Activated naive CD8-positive, alpha-beta T cell treated with anti-CD3 and anti-CD28 coated beads, Interleukin-2, amount 50 U/mL, for 24 hours (primary cell): ENCODE measurements at regions not wholly inside any gene's neighbourhood (a gene's known extent, or its start where the extent isn't known, plus 50 kb on each side); places are given as distances from the start of the nearest gene placed in this dataset.
"Not testable (repeated sequence)": the region's sequence is repeated elsewhere in the genome, so short reads cannot be mapped to it uniquely, and the experiment has no call there.

Experiments used
- ATAC-seq: fragments of 150-1000 bp; cut with Tn5 transposase; one replicate; pipeline ENCODE4 v1.10.0; 2021
- DNase-seq: peaks from one replicate; pipeline ENCODE4 v3.0.0; 2021
- H3K27ac Mint-ChIP-seq: one replicate; pipeline ENCODE4 v1.8.0; 2021; ENCODE audit warnings: mild to moderate bottlenecking, mixed read lengths
- H3K27me3 Mint-ChIP-seq: one replicate; pipeline ENCODE4 v1.8.0; 2021; ENCODE audit warnings: mixed read lengths
- H3K36me3 Mint-ChIP-seq: one replicate; pipeline ENCODE4 v1.8.0; 2021; ENCODE audit warnings: low read depth, mixed read lengths
- H3K4me1 Mint-ChIP-seq: one replicate; pipeline ENCODE4 v1.8.0; 2021; ENCODE audit warnings: mixed read lengths
- H3K4me3 Mint-ChIP-seq: one replicate; pipeline ENCODE4 v1.8.0; 2021; ENCODE audit warnings: mild to moderate bottlenecking, moderate library complexity, mixed read lengths
- H3K9me3 Mint-ChIP-seq: one replicate; pipeline ENCODE4 v1.8.0; 2021; ENCODE audit warnings: mixed read lengths

DNA sequence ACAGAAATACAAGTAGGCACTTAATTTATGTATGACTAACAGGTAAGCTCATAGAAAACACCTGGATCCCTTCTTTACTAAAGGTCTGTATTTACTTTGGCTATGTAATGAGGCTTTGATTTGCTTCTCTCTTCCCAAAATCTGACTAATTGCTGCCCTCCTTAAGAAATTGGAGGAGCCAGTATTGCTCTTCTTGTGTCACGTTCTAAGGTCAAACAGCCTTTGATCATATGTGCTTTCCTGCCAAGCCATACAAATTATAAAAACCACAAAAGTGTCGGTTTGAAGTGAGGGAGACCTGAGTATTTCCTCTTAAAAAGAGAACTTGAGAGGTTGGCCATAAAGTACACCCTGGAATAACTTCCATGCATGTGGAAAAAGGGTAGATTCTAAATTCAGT, 112.1 kb upstream of the MB21D2 start:
- Mint-ChIP-seq H3K4me1 (peaks cover 8% of the 10 kb centered on the region), H3K27ac (no peak overlapping the region), H3K36me3 (no peaks in the 10 kb centered on the region), H3K4me3 (no peak overlapping the region), H3K9me3 (no peaks in the 10 kb centered on the region), H3K27me3 (no peaks in the 10 kb centered on the region)
- DNase-seq, result no peak
- no peak for ATAC-seq

DNA sequence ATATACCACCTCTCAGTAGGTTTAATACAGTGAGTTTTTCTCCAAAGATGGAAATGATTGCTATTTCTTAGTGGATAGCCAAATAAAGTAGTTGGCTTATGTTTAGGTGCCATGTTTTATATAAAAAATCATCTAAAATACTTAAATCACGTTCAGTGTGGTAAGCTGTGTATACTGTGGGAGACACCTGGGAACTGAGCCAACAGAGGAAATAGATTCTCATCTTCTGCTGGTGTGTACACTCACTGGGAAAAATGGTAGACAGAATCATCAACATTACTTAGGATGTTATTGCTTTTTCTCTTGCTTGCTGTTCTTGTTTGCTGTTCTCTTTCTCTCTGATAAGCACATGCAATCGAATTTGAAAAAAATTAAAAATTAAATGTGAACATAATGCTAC, 112.6 kb upstream of the MB21D2 start:
- H3K4me3 Mint-ChIP-seq, result no peak overlapping the region
- H3K27me3 Mint-ChIP-seq, result no peaks in the 10 kb centered on the region
- H3K27ac Mint-ChIP-seq, result no peak overlapping the region
- no peaks in the 10 kb centered on the region for H3K9me3 Mint-ChIP-seq
- no peaks in the 10 kb centered on the region for H3K36me3 Mint-ChIP-seq
- no peak for DNase-seq
- H3K4me1 Mint-ChIP-seq, result peaks cover 8% of the 10 kb centered on the region
- no peak for ATAC-seq

DNA sequence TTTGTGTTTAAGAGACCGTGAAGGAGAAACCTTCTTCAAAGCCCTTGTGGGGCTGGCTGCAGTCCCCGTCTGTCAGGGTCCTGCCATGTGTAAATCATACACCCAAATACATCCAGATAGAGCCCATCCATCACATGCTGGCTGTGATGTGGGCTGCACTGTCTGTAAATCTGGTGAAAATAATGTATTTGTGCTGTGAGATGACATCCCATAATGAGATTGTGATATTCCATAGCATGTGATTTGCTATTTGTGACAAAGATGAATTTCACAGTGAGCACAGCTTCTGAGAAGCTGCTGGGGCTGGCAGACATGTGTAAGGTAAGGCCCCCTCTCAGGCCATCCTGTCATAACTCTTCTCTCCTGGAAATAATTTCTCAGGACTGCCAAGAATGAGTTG, 114.3 kb upstream of the MB21D2 start:
- Mint-ChIP-seq H3K27ac (no peak overlapping the region), H3K36me3 (no peaks in the 10 kb centered on the region), H3K9me3 (no peaks in the 10 kb centered on the region), H3K27me3 (no peaks in the 10 kb centered on the region), H3K4me3 (no peak overlapping the region), H3K4me1 (peaks cover 8% of the 10 kb centered on the region)
- ATAC-seq (no peak), DNase-seq (no peak)

DNA sequence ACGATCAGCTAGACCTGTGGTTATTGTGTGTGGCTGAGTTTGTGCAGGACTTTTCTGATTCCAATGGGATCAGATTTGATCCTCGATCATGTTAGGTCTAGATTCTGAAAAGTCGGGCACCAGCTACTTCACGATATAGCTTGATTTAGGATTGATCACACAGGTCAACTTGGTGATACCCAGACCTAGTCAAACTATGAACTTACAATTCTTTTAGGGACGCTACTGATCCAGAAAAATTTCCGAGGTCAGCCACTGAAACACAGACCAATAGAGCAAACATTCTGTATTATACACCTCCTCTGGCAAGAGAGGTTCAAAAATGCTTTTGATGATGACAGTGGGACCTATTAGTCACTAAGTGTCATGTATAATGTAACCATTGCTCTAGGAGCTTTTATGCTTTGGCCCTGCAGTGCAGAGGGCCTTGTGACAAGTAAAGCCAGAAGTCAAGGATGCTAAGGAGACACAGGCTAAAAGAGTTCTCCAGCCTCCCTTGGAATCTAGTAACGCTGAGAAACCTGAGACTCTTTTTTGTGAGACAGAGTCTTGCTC, 115.6 kb upstream of the MB21D2 start:
- no peak overlapping the region for H3K4me3 Mint-ChIP-seq
- peaks cover 8% of the 10 kb centered on the region for H3K4me1 Mint-ChIP-seq
- H3K36me3 Mint-ChIP-seq, result no peaks in the 10 kb centered on the region

DNA sequence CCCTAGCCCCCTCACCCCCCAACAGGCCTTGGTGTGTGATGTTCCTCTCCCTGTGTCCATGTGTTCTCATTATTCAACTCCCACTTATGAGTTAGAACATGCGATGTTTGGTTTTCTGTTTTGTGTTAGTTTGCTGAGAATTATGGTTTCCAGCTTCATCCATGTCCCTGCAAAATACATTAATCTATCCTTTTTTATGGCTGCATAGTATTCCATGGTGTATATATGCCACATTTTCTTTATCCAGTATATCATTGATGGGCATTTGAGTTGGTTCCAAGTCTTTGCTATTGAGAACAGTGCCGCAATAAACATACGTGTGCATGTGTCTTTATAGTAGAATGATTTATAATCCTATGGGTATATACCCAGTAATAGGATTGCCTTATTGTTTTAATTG, 120.2 kb upstream of the MB21D2 start:
- not testable (repeated sequence) for H3K27ac Mint-ChIP-seq, H3K9me3 Mint-ChIP-seq, H3K4me1 Mint-ChIP-seq, H3K27me3 Mint-ChIP-seq, DNase-seq, H3K36me3 Mint-ChIP-seq, H3K4me3 Mint-ChIP-seq, ATAC-seq

More for the DNA sequence above, 115.6 kb upstream of the MB21D2 start:
- no peak overlapping the region for H3K27ac Mint-ChIP-seq
- ATAC-seq (peak; percentile 59), DNase-seq (no peak)
- H3K9me3 Mint-ChIP-seq, result peaks cover 4% of the 10 kb centered on the region
- no peaks in the 10 kb centered on the region for H3K27me3 Mint-ChIP-seq

DNA sequence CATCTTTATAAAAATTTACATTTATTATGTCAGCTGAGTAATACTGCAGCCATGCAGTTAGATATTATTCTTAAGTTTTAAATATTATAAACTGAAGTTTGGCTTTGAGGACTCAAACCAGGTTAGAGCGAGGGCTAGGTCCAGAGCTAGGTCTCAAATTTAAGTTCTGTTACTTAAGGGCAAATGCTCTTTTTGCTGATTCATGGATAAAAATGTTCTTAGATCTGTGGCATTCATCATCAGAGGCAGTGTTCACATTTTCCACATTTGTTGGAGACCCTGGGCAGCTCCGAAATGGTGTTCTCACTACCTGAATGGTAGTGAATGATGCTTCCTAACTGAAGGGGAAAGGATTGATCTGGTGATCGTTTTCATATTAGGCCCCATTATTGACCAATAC, 121.4 kb upstream of the MB21D2 start:
- no peaks in the 10 kb centered on the region for H3K27me3 Mint-ChIP-seq
- H3K36me3 Mint-ChIP-seq, result no peaks in the 10 kb centered on the region
- no peak overlapping the region for H3K27ac Mint-ChIP-seq
- no peak overlapping the region for H3K4me3 Mint-ChIP-seq
- H3K9me3 Mint-ChIP-seq, result peaks cover 4% of the 10 kb centered on the region
- no peak for ATAC-seq
- DNase-seq, result no peak
- no peaks in the 10 kb centered on the region for H3K4me1 Mint-ChIP-seq

DNA sequence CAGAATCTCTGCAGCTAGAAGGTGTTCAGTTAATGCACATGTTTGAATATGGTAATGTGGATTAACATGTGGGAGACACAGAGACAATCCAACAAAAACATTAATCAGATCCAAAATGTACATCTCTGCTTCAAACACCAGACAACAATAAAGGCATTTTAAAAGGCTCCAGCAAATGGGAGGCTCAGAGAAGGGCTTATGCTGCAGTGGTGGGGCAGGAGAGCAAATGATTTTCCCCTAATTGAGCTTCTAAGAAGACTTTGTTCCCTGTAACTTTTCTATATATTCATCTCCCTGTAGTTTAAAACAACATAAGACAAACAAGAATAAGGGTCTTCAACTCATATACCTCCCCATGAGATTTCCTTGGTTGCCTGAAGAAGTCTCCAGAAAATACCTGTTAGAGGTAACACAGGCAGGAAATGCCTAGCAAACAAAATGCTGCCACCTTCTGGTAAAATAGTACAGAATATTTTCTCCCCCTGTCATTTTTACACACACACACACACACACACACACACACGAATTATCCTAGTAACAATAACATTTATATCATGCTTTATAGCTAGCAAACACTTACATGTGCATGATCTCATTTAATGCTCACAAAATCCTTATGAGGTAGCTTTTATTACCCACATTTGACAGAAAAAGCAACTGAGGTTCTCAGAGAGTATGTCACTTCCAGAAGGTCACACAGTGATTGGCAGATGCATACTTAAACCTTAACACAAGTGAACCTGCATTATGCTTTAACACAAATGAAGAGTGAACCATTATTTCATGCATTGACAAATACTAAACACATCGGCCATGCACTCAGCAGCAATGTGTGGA, 123.4 kb upstream of the MB21D2 start:
- ATAC-seq, result no peak
- no peaks in the 10 kb centered on the region for H3K36me3 Mint-ChIP-seq
- peaks cover 4% of the 10 kb centered on the region for H3K9me3 Mint-ChIP-seq
- no peaks in the 10 kb centered on the region for H3K27me3 Mint-ChIP-seq
- no peak overlapping the region for H3K4me3 Mint-ChIP-seq
- no peak overlapping the region for H3K27ac Mint-ChIP-seq
- no peaks in the 10 kb centered on the region for H3K4me1 Mint-ChIP-seq
- DNase-seq, result no peak

DNA sequence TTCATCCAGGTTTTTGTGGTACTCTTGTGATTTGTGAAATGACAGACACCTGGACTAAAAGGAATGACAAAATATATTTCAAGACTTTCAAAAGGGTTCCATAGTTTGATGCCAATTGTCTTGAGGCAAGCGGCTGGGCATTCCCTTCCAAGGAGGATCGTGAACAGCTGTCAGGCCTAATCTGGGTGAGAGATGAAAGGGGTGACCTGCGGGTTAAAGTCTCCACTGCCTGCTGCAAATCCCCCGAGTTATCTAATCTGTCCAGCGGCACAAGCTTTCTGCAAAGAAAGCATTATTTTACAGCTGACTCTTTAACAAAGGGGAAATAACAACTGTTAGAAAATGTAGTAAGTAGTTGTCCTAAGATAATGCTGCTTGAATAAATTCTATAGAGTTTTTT, 128.7 kb upstream of the MB21D2 start:
- DNase-seq (no peak), ATAC-seq (no peak)
- Mint-ChIP-seq H3K4me3 (no peak overlapping the region), H3K27me3 (no peaks in the 10 kb centered on the region), H3K36me3 (no peaks in the 10 kb centered on the region), H3K27ac (no peak overlapping the region), H3K4me1 (no peaks in the 10 kb centered on the region), H3K9me3 (no peaks in the 10 kb centered on the region)

DNA sequence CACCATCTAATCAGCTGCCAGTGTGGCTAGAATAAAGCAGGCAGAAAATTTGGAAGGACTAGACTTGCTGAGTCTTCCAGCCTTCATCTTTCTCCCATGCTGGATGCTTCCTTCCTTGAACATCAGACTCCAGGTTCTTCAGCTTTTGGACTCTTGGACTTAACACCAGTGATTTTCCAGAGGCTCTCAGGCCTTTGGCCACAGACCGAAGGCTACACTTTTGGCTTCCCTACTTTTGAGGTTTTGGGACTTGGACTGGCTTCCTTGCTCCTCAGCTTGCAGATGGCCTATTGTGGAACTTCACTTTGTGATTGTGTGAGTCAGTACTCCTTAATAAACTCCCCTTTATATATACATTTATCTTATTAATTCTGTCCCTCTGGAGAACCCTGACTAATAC, 129.8 kb upstream of the MB21D2 start:
- ATAC-seq, DNase-seq, H3K27ac Mint-ChIP-seq, H3K9me3 Mint-ChIP-seq, H3K27me3 Mint-ChIP-seq, H3K4me1 Mint-ChIP-seq, H3K4me3 Mint-ChIP-seq, H3K36me3 Mint-ChIP-seq: not testable (repeated sequence)

DNA sequence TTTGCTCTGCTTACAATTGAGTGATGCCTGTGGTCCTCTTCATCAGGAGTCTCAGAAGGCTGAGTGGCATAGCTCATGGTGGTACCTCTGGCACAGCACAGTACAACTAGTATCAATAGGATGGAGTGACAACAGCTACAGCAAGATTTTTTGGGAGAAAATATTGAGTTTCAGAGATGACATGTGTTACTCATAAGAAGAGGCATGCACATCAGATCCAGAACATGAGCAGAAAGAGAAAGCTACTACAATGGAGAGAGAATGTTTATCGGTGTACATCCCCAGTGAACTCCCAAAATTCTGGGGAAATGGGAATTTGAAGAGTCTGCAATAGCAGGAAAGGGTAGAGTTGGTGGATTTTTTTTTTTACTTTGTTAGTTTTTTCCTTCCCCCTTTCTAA, 130.5 kb upstream of the MB21D2 start:
- H3K4me1 Mint-ChIP-seq, result no peaks in the 10 kb centered on the region
- no peaks in the 10 kb centered on the region for H3K9me3 Mint-ChIP-seq
- no peak overlapping the region for H3K4me3 Mint-ChIP-seq
- no peaks in the 10 kb centered on the region for H3K36me3 Mint-ChIP-seq
- H3K27me3 Mint-ChIP-seq, result no peaks in the 10 kb centered on the region
- H3K27ac Mint-ChIP-seq, result no peak overlapping the region
- DNase-seq (no peak), ATAC-seq (no peak)

DNA sequence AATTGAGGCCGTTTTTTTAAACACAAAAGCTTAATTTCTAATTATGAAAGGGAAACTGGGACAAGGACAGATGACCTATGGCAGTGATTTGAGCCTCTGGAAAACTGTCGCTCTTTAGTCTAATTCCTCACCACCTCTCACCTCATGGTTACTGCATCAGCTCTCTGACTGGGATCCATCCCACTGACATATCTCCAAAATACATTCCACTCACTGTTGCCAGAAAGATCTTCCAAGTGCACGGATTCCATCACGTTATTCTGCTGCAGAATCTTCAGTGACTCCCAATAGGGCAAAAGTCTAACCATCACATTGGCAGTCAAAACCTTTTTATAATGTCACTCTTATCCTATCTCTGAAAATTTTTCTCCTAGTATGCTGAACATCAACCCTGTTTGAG, 132.3 kb upstream of the MB21D2 start:
- ATAC-seq, result no peak
- DNase-seq, result no peak
- H3K27me3 Mint-ChIP-seq, result peaks cover 2% of the 10 kb centered on the region

DNA sequence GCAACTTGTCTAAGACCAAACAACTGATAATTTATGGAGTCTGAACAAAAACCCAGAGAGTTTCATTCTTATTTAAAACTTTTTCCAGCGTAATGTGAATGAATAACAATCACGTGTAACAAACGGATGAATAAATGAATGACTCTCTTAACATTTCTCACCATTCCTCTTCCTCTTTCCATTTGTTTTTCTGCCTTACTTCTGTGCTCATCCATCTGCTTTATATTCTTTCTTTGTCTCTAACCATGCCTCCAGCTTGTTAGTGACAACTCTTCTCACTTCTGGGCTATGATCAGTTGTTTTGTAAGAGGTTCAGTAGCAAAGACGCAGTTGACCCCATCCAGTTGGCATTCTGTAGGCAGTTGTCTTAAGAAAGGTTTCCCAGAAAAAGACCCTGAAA, 133.7 kb upstream of the MB21D2 start:
- ATAC-seq, result no peak
- peaks cover 2% of the 10 kb centered on the region for H3K27me3 Mint-ChIP-seq
- no peaks in the 10 kb centered on the region for H3K36me3 Mint-ChIP-seq

More for the DNA sequence above, 132.3 kb upstream of the MB21D2 start:
- no peak overlapping the region for H3K27ac Mint-ChIP-seq
- H3K36me3 Mint-ChIP-seq, result no peaks in the 10 kb centered on the region
- H3K4me3 Mint-ChIP-seq, result no peak overlapping the region
- H3K9me3 Mint-ChIP-seq, result no peaks in the 10 kb centered on the region
- H3K4me1 Mint-ChIP-seq, result no peaks in the 10 kb centered on the region

DNA sequence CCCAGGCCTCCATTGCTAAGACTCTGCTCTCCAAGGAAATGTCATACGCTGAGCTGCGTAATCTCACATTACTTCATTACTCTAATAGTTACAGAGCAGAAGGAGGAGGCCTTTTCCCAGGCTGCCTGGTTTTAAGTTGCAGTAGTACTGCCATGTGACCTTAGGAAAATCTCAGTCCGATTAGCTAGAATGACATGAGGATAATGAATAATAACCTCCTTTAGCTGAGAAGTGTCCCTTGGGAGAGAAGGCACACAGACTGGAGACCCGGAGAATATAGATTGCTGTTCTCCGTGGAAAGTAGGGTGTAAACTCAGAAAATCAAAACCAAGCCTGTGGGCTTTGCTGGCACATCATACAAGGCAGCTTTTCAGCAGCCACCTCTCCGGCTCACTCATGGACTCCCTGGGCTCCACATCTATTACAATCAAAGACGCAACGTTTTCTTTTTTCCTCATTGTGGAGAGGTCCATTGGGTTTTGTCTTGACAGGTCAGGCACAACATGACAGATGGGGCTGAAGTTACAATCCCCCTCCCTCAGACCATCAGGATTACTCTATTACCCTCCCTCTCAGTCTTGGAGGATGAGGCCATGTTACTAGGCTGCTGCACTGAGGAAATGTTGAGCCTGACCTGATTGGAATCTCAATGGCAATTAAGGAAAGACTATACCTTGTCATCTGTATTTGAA, 134.8 kb upstream of the MB21D2 start:
- DNase-seq (no peak), ATAC-seq (no peak)
- H3K4me1 Mint-ChIP-seq, result no peaks in the 10 kb centered on the region
- no peak overlapping the region for H3K27ac Mint-ChIP-seq
- peaks cover 2% of the 10 kb centered on the region for H3K27me3 Mint-ChIP-seq
- H3K9me3 Mint-ChIP-seq, result no peaks in the 10 kb centered on the region
- H3K4me3 Mint-ChIP-seq, result no peak overlapping the region
- no peaks in the 10 kb centered on the region for H3K36me3 Mint-ChIP-seq

More for the DNA sequence above, 133.7 kb upstream of the MB21D2 start:
- Mint-ChIP-seq H3K4me3 (no peak overlapping the region), H3K9me3 (no peaks in the 10 kb centered on the region), H3K4me1 (no peaks in the 10 kb centered on the region), H3K27ac (no peak overlapping the region)
- DNase-seq, result no peak

DNA sequence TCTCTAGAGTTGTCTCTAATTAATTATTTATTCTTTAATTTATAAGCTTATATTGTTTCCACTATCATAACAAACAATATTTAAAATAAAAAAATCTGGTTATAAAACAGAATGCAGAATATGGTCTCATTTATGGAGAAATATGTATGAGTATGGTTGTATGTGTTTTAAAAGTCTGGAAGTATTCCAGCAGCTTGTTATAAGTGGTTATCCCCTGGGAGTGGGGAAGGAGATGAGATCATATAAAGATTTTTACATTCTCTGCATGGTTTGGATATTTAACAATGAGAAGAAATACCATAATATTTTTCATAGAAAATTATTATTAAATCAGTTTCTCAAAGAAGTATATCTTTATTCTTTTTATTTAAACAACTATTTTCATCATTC, 135.4 kb upstream of the MB21D2 start:
- H3K27me3 Mint-ChIP-seq, result peaks cover 2% of the 10 kb centered on the region
- no peak overlapping the region for H3K4me3 Mint-ChIP-seq
- H3K4me1 Mint-ChIP-seq, result no peaks in the 10 kb centered on the region
- ATAC-seq (no peak), DNase-seq (no peak)
- H3K9me3 Mint-ChIP-seq, result no peaks in the 10 kb centered on the region
- no peaks in the 10 kb centered on the region for H3K36me3 Mint-ChIP-seq
- H3K27ac Mint-ChIP-seq, result no peak overlapping the region

DNA sequence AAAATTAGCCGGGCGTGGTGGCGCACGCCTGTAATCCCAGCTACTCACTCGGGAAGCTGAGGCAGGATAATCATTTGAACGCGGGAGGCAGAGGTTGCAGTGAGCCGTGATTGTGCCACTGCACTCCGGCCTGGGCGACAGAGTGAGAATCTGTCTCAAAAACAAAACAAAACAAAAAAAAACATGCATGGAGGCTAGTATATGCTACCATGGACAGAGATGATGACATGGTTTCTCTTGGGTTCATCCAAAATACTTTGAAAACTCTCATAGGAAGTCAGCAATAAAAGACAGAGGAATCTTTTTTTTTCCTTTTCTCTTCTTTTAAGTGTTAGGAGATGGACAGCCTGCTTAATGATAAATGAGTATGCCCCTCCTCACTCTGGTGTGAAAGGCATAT, 137.7 kb upstream of the MB21D2 start:
- Mint-ChIP-seq H3K27ac (no peak overlapping the region), H3K4me3 (no peak overlapping the region), H3K27me3 (peaks cover 2% of the 10 kb centered on the region), H3K36me3 (no peaks in the 10 kb centered on the region), H3K4me1 (no peaks in the 10 kb centered on the region), H3K9me3 (no peaks in the 10 kb centered on the region)
- ATAC-seq, result no peak
- DNase-seq, result no peak
